Panc1 (cell line): ENCODE measurements at regions not wholly inside any gene's neighbourhood (a gene's known extent, or its start where the extent isn't known, plus 50 kb on each side); places are given as distances from the start of the nearest gene placed in this dataset.

ENCODE experiments used
- SIN3A ChIP-seq: IDR thresholded peaks from 2 replicates; pipeline ENCODE4 v1.6.1; 2012; ENCODE audit warnings: low read depth, mild to moderate bottlenecking, low read length, moderate library complexity, borderline replicate concordance; ENCODE audit not compliant: insufficient read depth
- TF ChIP-seq, protein P1 (sequence below): fragments of 450-650 bp; IDR thresholded peaks from 2 replicates; pipeline ENCODE4 v1.5.1; 2017; ENCODE audit warnings: mild to moderate bottlenecking
- TF ChIP-seq, protein P2 (sequence below), 2 experiments: IDR thresholded peaks; 2 replicates each; pipeline ENCODE4 v1.6.1; 2011 to 2012; ENCODE audit warnings: low read depth in 2 of 2, control low read depth in 1 of 2, low read length in 1 of 2, mild to moderate bottlenecking in 1 of 2, moderate library complexity in 1 of 2; ENCODE audit not compliant: insufficient read depth in 1 of 2

DNA sequence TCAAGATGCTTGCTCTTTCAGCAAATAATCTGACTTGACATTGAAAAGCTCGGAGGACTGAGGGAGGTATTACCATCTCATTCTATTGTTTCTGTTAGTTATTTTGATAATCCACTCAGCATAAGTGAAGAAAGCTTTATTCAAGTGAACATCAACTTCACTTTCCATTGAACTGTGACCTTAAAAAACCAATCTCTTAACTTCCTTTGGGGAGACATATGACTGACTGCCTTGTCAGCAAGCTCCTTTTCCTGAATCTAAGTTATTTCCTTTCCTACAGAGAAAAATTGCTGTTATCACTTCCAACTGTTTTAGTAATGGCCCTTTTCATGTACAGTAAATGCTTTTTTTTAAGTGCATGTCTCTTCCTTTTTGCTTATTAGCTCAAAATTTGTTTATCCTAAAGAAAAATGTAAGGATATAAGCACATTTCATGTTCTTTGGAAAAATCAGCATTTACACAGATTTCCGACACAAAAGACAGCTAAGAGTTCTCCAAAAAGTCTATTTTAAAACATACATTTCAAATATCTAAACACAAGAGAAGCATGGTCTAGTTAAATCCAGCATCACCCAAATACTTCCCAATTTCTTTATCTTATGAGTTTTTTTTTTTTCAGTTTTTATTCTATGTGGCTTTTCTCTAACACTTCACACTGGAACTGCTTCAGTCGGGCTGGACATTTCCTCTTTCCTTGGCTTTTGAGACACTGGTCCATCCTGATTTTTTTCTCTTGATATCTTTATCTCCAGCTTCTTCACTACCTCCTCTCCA lies 117.9 kb upstream of the DAB2 start:
- TF ChIP-seq, protein P1, sequence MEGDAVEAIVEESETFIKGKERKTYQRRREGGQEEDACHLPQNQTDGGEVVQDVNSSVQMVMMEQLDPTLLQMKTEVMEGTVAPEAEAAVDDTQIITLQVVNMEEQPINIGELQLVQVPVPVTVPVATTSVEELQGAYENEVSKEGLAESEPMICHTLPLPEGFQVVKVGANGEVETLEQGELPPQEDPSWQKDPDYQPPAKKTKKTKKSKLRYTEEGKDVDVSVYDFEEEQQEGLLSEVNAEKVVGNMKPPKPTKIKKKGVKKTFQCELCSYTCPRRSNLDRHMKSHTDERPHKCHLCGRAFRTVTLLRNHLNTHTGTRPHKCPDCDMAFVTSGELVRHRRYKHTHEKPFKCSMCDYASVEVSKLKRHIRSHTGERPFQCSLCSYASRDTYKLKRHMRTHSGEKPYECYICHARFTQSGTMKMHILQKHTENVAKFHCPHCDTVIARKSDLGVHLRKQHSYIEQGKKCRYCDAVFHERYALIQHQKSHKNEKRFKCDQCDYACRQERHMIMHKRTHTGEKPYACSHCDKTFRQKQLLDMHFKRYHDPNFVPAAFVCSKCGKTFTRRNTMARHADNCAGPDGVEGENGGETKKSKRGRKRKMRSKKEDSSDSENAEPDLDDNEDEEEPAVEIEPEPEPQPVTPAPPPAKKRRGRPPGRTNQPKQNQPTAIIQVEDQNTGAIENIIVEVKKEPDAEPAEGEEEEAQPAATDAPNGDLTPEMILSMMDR, result no peak
- TF ChIP-seq SIN3A, result no peak
- TF ChIP-seq, protein P2, sequence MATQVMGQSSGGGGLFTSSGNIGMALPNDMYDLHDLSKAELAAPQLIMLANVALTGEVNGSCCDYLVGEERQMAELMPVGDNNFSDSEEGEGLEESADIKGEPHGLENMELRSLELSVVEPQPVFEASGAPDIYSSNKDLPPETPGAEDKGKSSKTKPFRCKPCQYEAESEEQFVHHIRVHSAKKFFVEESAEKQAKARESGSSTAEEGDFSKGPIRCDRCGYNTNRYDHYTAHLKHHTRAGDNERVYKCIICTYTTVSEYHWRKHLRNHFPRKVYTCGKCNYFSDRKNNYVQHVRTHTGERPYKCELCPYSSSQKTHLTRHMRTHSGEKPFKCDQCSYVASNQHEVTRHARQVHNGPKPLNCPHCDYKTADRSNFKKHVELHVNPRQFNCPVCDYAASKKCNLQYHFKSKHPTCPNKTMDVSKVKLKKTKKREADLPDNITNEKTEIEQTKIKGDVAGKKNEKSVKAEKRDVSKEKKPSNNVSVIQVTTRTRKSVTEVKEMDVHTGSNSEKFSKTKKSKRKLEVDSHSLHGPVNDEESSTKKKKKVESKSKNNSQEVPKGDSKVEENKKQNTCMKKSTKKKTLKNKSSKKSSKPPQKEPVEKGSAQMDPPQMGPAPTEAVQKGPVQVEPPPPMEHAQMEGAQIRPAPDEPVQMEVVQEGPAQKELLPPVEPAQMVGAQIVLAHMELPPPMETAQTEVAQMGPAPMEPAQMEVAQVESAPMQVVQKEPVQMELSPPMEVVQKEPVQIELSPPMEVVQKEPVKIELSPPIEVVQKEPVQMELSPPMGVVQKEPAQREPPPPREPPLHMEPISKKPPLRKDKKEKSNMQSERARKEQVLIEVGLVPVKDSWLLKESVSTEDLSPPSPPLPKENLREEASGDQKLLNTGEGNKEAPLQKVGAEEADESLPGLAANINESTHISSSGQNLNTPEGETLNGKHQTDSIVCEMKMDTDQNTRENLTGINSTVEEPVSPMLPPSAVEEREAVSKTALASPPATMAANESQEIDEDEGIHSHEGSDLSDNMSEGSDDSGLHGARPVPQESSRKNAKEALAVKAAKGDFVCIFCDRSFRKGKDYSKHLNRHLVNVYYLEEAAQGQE (IDR thresholded peaks at IDR 0.05; ENCODE audit: insufficient read depth in 1 of 2, low read depth in 2 of 2, low read length in 1 of 2), result no peak
